Amygdala (tissue), 56 donors: ENCODE measurements at regions not wholly inside any gene's neighbourhood (a gene's known extent, or its start where the extent isn't known, plus 50 kb on each side); places are given as distances from the start of the nearest gene placed in this dataset.
A peak's percentile ranks its signal among the peaks of the same experiment; 100 is the strongest.

Experiments
- DNase-seq, 56 donors: peaks; one replicate each; lab custom pipeline; 2025; lab: John Stamatoyannopoulos, UW

- DNase-seq: no peak
These were observed 192.1 kb upstream of the NCKAP5 start for GRCh38 chr2:133760376-133760775.

GRCh38 chr2:133765658-133766057 lies 197.4 kb upstream of the NCKAP5 start:
- DNase-seq: peak in 4 of 56 donors; percentile 1 to 30 (median 6)

- DNase-seq: no peak
These were observed 198.0 kb upstream of the NCKAP5 start for GRCh38 chr2:133766164-133766832.

- DNase-seq: peak in 1 of 56 donors; percentile 26
These were observed 200.0 kb upstream of the NCKAP5 start for GRCh38 chr2:133768256-133768655.

GRCh38 chr2:133768658-133769435 lies 200.6 kb upstream of the NCKAP5 start:
- no peak for DNase-seq

GRCh38 chr2:133773854-133774653 lies 205.8 kb upstream of the NCKAP5 start:
- DNase-seq: peak in 26 of 56 donors; percentile 3 to 78 (median 32)

- DNase-seq: peak in 33 of 56 donors; percentile 5 to 72 (median 35)
These were observed 206.4 kb upstream of the NCKAP5 start for GRCh38 chr2:133774654-133775015.

- DNase-seq: no peak
These were observed 208.8 kb upstream of the NCKAP5 start for GRCh38 chr2:133776936-133777573.

- DNase-seq: no peak
These were observed 209.3 kb upstream of the NCKAP5 start for GRCh38 chr2:133777574-133777960.

GRCh38 chr2:133780099-133780996 lies 212.1 kb upstream of the NCKAP5 start:
- DNase-seq: peak in 26 of 56 donors; percentile 3 to 80 (median 22)

- DNase-seq: no peak
These were observed 212.8 kb upstream of the NCKAP5 start for GRCh38 chr2:133780997-133781513.

GRCh38 chr2:133787207-133787606 lies 218.9 kb upstream of the NCKAP5 start:
- DNase-seq: no peak

GRCh38 chr2:133787651-133788050 lies 219.4 kb upstream of the NCKAP5 start:
- no peak for DNase-seq

GRCh38 chr2:133788386-133788785 lies 220.1 kb upstream of the NCKAP5 start:
- no peak for DNase-seq

GRCh38 chr2:133789743-133790142 lies 221.5 kb upstream of the NCKAP5 start:
- DNase-seq: no peak

- no peak for DNase-seq
These were observed 222.4 kb upstream of the NCKAP5 start for GRCh38 chr2:133790711-133791110.

GRCh38 chr2:133791191-133791590 lies 222.9 kb upstream of the NCKAP5 start:
- DNase-seq: no peak

- DNase-seq: no peak
These were observed 224.0 kb upstream of the NCKAP5 start for GRCh38 chr2:133792223-133792622.

- DNase-seq: no peak
These were observed 225.9 kb upstream of the NCKAP5 start for GRCh38 chr2:133794114-133794513.
